Fibroblast of the conjunctiva (primary cell): ENCODE measurements at regions not wholly inside any gene's neighbourhood (a gene's known extent, or its start where the extent isn't known, plus 50 kb on each side); places are given as distances from the start of the nearest gene placed in this dataset.

Experiments used
- DNase-seq: peaks from one replicate; pipeline ENCODE4 v3.0.0-alpha.2; 2010; ENCODE audit warnings: low read depth

GRCh38 chr4:182189103-182189878 is 53.9 kb upstream of the TENM3 start:
- DNase-seq: peak; percentile 41

- DNase-seq: no peak
Measured at GRCh38 chr4:182190306-182190705, 52.9 kb upstream of the TENM3 start.

- DNase-seq: peak; percentile 32
Measured at GRCh38 chr4:182192511-182193181, 50.6 kb upstream of the TENM3 start.

- DNase-seq: no peak
Measured at GRCh38 chr4:182193311-182193710, 49.9 kb upstream of the TENM3 start.
